HepG2 (cell line): ENCODE measurements at regions not wholly inside any gene's neighbourhood (a gene's known extent, or its start where the extent isn't known, plus 50 kb on each side); places are given as distances from the start of the nearest gene placed in this dataset.

Source experiments
- HCFC1 ChIP-seq: fragments of 150-350 bp; IDR thresholded peaks from 2 replicates; pipeline ENCODE4 v1.6.1; 2014; ENCODE audit warnings: low read depth, low read length
- KLF6 ChIP-seq: IDR thresholded peaks from 2 replicates; pipeline ENCODE4 v1.8.0; 2016; ENCODE audit warnings: missing biosample characterization, missing genetic modification reagents
- PLRG1 ChIP-seq: fragments of 450-650 bp; conservative IDR thresholded peaks from 2 replicates; pipeline ENCODE4 v1.6.1; 2016
- TEAD3 ChIP-seq: optimal IDR thresholded peaks from 2 replicates; pipeline ENCODE3; 2016; ENCODE audit warnings: borderline replicate concordance
- THAP11 ChIP-seq: IDR thresholded peaks from 2 replicates; pipeline ENCODE4 v1.6.1; 2016; ENCODE audit warnings: missing biosample characterization, missing genetic modification reagents
- ZHX2 ChIP-seq, 2 experiments: sonication (generic) in 1 of 2; formaldehyde crosslinking in 1 of 2; IDR thresholded peaks; 2 replicates each; pipeline versions ENCODE4 v1.6.1 to v1.9.0; 2014 to 2022; ENCODE audit warnings: antibody characterized with exemption in 1 of 2, borderline replicate concordance in 1 of 2, inconsistent platforms in 1 of 2, low read depth in 1 of 2, missing genetic modification reagents in 1 of 2
- ZNF232 ChIP-seq: sonication (generic); formaldehyde crosslinking; IDR thresholded peaks from 2 replicates; pipeline ENCODE4 v1.4.0; 2020; ENCODE audit warnings: missing genetic modification reagents, borderline replicate concordance
- ZNF235 ChIP-seq: sonication (generic); formaldehyde crosslinking; IDR thresholded peaks from 2 replicates; pipeline ENCODE4 v1.8.1; 2023; ENCODE audit warnings: mild to moderate bottlenecking, missing genetic modification reagents, borderline replicate concordance
- ZNF549 ChIP-seq: sonication (generic); formaldehyde crosslinking; IDR thresholded peaks from 2 replicates; pipeline ENCODE4 v1.5.0; 2020; ENCODE audit warnings: missing genetic modification reagents
- ZNF644 ChIP-seq: IDR thresholded peaks from 2 replicates; pipeline ENCODE4 v1.6.1; 2016; ENCODE audit warnings: low read depth

- no peak for TF ChIP-seq ZNF232
- TF ChIP-seq TEAD3 (CRISPR knock-in tag), result no peak
- TF ChIP-seq PLRG1, result no peak
- no peak for TF ChIP-seq KLF6 (CRISPR knock-in tag)
- TF ChIP-seq ZNF549 (CRISPR knock-in tag), result no peak
- no peak for TF ChIP-seq ZNF644 (CRISPR knock-in tag)
- TF ChIP-seq THAP11 (CRISPR knock-in tag), result no peak
- TF ChIP-seq HCFC1, result no peak
- TF ChIP-seq ZHX2 (IDR thresholded peaks at IDR 0.05; ENCODE audit: low read depth), result no peak
- TF ChIP-seq ZHX2 (CRISPR knock-in tag; IDR thresholded peaks at IDR 0.05; ENCODE audit: borderline replicate concordance), result no peak
- TF ChIP-seq ZNF235 (CRISPR knock-in tag), result no peak
These were observed 142.9 kb upstream of the VWC2 start (continued) for GRCh38 chr7:49630513-49630912.
